ENCODE measurements at regions not wholly inside any gene's neighbourhood (a gene's known extent, or its start where the extent isn't known, plus 50 kb on each side); places are given as distances from the start of the nearest gene placed in this dataset.
"Not testable (repeated sequence)": the region's sequence is repeated elsewhere in the genome, so short reads cannot be mapped to it uniquely, and the experiment has no call there.

GRCh38 chr2:33906129-33906528 lies 307.0 kb upstream of the FAM98A start:
- DNase-seq: not testable (repeated sequence)

- no peak for DNase-seq
These were observed 305.7 kb upstream of the FAM98A start for GRCh38 chr2:33904801-33905200.

DNA sequence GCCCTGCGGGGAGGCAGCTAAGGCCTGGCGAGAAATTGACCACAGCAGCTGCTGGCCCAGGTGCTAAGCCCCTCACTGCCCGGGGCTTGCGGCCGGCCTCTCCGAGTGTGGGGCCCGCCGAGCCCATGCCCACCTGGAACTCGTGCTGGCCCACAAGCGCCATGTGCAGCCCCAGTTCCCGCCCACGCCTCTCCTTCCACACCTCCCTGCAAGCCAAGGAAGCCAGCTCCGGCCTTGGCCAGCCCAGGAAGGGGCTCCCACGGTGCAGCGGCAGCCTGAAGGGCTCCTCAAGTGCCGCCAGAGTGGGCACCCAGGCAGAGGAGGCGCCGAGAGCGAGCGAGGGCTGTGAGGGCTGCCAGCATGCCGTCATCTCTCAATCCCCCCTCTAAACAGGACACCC lies 304.6 kb upstream of the FAM98A start:
- no peak for DNase-seq

- DNase-seq: no peak
These were observed 304.1 kb upstream of the FAM98A start for GRCh38 chr2:33903215-33903614.

DNA sequence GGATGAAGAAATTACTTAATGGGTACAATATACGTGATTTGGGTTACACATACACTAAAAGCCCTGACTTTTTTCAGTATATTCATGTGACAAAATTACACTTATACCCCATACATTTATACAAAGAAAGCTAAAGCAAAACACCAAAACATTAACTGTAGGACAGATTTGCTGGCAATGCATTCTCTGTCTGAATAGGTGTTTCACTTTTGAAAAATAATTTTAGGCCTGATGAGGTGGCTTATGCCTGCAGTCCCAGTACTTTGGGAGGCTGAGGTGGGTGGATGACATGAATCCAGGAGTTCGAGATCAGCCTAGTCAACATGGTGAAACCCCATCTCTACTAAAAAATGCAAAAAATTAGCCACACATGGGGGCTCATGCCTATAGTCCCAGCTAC lies 301.5 kb upstream of the FAM98A start:
- no peak for DNase-seq

- no peak for DNase-seq
These were observed 298.6 kb upstream of the FAM98A start for GRCh38 chr2:33897741-33898140.

GRCh38 chr2:33893824-33894223 lies 294.7 kb upstream of the FAM98A start:
- DNase-seq: no peak

DNA sequence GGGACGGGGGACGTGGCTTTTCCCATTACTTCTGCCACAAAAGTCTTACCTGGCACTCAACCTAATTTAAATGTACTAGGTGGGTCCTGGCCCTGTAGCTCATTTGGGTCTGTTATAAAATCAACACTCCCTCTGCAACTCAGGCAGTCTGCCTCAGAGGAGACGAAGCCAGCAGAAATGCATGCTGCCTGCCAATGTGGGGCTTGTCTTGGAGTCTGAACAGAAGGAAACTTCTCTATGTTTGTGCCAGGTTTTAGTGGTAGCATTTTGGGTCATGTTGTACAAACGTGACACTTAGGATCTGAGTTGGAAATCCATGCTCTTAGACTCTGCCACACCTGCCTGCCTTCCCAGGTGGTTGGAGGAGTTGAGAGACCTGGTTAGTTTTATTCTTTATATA lies 292.5 kb upstream of the FAM98A start:
- DNase-seq: no peak

DNA sequence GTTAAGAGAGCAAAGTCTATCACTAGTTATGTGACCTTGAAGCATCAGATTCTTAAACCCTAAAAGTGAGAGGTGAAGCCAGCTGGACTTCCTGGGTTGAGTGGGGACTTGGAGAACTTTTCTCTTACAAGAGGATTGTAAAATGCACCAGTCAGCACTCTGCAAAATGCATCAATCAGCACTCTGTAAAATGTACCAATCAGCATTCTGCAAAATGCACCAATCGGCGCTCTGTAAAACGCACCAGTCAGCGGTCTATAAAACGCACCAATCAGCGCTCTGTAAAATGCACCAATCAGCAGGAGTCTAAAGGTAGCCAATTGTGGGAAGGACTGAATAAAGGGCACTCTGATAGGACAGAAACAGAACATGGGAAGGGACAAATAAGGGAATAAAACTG lies 291.6 kb upstream of the FAM98A start:
- DNase-seq: no peak

DNA sequence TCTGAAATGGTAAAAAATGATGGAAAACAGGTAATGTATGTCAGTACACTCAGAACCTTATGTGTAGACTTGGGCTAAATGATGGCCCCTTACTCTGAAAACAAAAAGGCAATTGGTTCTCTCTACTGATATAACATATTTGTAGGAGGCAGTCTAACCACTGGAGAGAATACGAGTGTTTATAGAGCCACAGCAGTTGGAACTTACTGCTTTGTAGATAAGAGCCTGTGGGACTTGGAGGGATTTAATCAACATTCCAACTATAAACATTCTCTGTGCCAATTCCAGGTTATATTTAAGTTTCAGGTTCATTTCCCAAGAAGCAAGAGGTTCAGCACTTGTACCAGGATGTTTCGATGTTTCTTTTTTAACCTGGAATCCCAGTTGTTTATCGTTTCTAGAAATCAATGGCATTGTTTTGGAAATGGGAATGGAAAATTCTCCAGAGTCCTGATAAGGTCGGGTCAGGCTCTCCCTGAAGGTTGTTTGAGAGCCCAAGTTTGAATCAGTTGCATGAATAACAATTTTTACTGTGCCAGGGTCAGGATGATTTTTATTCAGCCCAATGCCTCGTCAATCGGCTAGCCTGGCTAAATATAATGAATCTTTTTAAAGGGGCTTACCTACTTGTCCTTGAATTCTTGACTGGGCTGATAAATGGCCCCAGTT lies 278.4 kb upstream of the FAM98A start:
- no peak for DNase-seq

DNA sequence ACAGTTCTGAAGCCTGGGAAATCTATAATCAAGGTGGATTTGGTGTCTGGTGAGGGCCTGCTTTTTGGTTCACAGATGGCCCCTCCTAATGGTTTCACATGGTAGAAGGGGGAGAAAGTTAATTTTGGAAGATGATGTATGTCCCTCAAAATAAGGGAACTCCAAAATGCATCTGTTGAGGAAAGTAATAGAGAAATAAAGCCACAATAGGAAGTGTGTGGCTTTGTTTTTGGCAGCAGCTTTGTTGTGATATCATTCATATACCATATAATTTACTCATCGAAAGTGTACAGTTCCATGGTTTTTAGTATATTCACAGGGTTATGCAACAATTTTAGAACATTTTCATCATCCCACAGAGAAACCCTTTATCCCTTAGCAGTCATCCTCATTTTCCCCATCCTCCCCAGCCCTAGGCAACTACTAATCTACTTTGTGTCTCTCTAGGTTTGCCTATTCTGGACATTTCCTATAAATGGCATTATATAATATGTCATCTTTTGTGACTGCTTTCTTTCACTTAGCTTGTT lies 274.0 kb upstream of the FAM98A start:
- no peak for DNase-seq

DNA sequence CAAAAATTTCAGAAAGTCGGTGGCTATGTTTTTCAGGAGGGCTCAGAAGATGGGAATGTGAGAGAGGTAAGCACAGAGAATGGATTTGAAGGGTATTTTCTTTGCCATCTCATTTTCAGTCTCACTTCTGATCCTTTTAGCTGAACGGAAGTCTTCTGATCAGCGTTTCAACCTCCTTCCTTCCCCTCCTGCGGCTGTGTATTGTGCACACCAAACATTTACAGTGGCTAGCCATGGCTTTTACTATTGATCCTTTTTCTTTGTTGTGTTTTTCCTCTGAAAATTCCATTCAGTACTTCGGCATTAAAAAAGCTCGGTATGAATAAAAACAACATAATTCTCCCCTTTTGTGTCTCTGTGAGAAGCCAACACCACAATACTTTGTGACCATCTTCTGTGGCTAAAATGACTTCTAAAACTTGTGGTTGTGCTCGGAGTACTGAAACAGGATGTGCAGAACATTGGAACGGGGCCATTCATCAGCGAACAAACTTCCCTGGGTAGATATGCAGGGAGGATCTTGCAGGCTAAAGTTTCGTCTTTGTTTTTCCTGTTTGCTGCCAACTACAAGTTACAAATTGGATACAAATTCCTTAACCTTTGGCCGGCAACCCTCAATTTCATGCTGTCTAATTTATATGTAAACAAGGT lies 260.8 kb upstream of the FAM98A start:
- no peak for DNase-seq

GRCh38 chr2:33859176-33859575 lies 260.1 kb upstream of the FAM98A start:
- DNase-seq: no peak

DNA sequence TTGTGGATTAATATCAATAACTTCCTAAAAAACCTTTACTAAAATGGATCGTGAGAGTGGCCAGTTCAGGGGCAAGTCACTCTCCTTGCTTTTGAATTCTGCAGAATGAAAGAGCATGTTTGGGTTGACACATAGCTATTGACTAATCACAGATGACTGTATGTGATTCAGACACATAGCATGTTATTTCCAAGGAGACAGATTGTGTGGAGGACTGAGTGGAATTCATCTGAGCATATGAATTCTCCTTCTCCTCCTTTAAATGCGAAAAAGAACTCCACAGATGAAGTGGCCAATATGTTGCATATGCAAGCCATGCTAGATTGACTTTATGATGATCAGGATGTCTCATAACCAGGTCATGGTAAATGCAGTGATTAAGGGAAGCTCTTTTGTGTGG lies 249.4 kb upstream of the FAM98A start:
- no peak for DNase-seq

DNA sequence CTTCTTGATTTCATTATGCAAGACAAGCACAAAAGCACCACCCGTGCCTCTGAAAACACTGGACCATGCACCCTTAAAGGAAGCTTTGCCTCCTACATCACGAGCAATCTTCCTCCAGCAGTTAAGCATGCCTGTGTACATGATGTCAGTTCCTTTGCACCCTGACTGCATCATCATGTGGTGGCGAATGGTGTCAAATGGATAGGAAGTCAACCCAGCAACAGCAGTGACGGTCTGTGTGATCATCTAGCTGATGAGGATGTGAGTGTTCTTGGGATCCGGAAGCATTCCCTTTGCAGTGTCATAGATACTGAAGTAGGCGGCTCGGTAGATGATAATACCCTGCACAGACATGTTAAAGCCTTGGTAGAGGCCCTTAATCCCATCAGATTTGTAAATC lies 240.7 kb upstream of the FAM98A start:
- no peak for DNase-seq

GRCh38 chr2:33836628-33837027 lies 237.5 kb upstream of the FAM98A start:
- no peak for DNase-seq

- no peak for DNase-seq
These were observed 236.8 kb upstream of the FAM98A start for GRCh38 chr2:33835911-33836310.

DNA sequence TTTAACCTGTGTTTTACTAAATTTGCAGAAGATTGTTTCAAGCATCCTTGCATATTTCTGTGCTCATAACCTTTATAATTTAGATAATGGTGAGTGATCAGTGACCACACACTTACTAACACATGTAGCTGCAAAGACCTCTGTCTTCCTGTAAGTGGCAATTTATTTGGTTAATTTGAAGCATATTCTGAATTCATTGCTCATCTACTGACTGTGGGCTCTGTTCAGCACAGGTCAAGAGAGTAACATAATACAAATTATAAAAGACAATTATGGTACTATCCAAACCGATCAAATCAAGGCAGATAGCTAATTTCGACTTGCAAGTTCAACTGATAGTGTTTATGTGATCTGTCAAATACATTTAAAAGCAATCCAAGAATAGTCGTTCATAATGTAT lies 223.9 kb upstream of the FAM98A start:
- DNase-seq: no peak

DNA sequence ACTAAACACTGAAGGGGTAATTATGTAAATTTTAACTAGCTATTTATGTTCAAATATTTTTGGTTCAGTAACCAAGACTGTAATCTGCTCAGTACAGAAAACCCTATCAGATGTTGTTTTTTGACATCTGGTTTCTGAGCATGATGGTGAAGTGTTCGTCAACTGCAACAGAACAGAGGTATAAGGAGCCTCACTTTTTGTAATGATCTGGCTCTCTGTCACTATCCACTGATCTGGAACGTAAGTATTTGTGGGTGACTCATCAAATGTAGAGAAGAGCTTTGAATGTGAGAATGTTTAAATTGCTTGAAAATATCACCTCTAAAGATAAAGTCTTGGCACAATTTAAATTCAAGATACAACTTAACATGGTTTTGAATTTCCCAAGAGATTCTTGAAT lies 213.6 kb upstream of the FAM98A start:
- no peak for DNase-seq

DNA sequence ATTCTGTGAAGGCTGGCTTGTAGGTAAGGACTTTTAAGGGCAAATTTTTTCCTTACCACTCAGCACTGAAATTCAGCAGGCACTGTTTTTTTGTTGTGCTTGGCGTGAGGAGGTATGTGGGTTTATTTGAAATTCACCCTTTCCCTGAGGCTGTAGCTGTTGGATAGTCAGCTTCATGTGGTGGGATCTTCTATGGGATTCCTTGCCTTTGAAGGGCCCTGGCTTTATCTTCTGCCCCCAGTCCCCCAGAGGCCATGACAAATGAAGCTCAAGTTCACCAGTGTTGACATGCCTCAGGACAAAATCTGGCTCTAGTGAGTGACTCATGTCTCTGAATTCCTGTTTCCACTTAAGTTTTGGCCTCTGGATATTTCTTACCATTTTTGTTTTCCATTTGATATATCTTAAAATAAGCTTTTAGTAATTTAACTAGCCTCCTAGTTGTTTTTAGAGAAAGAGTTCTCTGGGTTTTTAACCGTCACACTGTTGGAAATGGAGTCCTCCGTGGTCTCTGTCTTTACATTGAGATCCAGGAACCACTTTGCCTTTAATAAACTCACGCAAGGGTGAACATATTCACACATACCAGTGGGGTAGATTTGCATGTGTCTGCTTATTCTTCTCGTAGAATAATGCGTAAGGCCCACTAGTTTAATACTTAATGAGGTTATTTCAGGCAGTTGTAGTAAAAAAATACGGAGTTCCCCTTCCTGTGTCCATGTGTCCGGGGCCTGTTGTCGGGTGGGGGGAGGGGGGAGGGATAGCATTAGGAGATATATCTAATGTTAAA lies 211.1 kb upstream of the FAM98A start:
- DNase-seq: no peak

GRCh38 chr2:33806041-33806440 lies 206.9 kb upstream of the FAM98A start:
- no peak for DNase-seq

DNA sequence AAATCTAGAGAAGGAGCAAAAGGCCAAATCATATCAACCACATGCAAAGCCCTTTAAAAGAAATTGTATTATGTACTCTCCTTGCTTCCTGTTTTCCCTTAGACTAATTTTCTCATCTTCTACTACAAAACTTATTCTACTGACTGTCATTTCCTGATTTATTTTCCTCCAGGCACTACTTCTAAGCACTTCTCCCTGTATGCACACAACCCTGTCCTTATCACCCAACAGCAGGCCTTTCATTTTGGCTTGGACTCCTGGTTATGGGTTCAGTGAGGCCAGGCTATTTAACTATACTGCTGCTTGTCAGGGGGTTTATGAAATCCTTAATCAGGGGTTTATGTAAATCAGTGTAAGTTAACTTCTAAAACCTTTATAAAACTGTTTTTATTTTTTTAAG lies 205.1 kb upstream of the FAM98A start:
- DNase-seq: no peak

DNA sequence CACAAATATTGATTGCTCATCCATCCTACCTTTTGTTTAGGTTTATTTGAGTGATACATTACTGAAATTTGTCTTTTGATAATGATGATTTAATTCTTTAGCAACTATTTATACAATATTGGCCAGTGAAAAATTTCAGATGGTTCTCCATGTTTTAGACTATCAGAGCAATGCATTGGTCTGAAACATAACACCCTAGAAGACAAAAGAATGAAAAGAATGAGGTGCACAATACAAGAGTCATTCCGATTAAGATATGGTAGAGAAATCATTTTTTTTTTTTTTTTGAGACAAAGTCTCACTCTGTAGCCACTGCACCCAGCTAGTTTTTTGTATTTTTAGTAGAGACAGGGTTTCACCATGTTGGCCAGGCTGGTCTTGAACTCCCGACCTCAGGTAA lies 197.4 kb upstream of the FAM98A start:
- DNase-seq: no peak

DNA sequence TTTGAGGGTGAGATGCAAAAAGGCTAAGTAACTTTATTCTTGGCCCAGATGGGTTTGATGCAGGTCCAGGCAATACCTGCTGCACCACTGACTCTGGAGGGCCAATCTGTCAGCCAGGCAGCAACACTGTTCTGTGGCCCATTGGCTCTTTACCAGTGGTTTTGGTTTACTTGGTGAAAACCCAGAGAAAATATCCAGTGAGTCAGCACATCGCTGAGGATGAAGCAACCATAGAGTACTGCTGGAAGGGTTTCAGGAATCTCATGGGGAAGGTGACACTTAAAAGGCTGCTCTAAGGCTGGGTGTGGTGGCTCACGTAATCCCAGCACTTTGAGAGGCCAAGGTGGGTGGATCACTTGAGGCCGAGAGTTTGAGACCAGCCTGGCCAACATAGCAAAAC lies 192.5 kb upstream of the FAM98A start:
- DNase-seq: no peak

All from cerebellar nuclear complex (tissue), 1 donor.